HG02885 (cell line): ENCODE measurements at regions not wholly inside any gene's neighbourhood (a gene's known extent, or its start where the extent isn't known, plus 50 kb on each side); places are given as distances from the start of the nearest gene placed in this dataset.
"Not testable (repeated sequence)": the region's sequence is repeated elsewhere in the genome, so short reads cannot be mapped to it uniquely, and the experiment has no call there.

ENCODE experiments used
- ATAC-seq: cut with Tn5 transposase; IDR thresholded peaks from one replicate; pipeline ENCODE4 v1.9.1; 2021; ENCODE audit warnings: mild to moderate bottlenecking; ENCODE audit not compliant: unreplicated experiment, poor library complexity

DNA sequence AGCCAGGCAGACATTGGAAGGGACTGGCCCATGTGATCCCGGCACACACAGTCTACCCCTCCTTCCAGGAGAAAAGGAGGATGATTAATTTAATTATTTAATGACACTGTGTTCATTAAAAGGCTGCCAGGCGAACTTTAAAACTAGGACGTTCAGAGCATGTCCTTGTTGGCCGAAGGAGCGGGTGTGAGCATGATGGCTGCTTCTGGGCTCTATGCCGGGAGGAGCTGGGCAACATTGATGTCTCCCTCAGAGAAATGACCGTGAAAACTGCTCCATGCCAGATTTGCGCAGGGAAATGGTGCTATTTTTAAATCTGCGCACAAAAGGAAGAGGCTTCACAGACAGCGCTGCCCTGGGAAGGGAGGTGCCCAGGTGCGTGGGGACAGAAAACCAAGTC lies 284.9 kb upstream of the IRX4 start:
- no peak for ATAC-seq

DNA sequence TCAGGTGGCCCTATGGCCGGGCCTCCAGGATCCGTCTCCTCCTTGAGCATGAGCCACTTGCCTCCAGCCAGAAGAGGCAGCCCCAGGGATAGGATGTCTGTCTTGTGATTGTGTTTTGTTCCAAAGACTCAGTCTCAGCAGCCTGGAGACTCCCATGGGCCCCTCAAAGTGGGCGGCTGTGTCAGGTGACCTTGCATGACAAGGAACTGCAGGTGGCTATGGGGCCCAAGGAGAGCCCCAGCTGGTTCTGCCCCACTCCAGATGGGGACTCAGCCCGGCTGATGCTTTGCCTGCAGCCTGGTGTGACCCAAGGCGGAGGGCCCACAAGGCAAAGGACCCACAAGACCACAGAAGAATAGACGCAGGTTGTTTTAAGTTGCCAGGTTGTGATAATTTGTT lies 284.3 kb upstream of the IRX4 start:
- ATAC-seq: no peak

DNA sequence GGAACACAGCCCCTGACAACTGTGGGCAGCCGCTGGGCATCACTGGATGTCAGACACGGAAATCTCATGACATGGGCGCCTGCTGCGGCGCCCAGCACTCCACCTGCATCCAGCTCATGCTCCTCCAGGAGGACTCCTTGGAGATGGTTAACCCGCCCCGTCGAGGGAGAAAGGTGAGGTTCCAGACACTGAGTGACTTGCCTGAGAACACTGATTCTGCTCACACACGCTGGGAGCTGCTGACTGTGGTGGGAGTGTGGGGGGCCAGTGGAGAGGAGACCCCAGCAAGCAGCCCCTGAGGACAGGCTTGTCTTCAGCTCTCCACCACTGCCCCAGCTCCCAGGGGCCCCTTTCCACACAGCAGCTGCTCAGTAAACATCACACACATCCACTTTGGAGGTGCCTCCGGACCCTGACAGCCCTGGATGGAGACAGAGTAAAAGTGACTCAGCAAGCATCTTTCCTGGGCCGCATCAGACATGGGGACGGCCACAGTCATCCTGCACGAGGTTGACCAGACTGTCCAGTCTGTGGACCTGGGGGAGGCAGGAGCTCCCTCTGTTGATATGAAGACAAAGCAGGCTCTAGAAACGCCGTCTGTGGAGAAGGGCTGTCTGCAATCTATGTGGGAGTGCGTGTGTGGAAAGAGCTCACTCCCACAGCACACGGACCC lies 283.7 kb upstream of the IRX4 start:
- no peak for ATAC-seq

DNA sequence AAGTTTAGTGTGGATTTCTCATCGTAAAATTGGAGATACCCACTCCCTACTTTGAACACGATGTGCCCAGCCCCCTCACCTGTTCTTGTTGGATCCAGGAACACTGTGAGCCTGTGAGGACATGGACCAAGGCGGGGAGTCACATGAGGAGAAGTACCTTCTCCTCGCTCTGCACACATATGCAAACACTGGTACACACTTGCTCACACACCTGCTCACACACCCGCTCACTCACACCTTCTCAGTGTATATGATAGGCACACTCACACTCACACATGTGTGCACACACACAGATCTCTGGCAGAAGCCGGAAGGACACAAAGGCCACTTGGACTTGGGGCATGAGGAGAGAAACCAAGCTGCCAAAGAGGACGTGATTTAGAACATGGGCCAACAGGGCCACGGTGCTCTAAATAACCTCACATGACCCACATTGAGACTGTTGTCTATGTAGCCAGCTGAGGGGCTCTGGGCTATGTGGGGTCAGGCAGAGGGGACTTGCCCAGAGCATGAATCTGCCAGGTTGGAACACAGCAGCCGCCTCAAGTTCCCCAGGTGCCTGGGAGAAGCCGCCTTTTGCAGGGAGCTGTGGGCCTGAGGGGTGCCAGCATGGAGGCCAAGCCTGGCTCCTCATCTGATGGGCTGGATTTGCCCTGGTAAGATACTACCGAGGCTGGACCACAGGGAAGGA lies 283.0 kb upstream of the IRX4 start:
- no peak for ATAC-seq

DNA sequence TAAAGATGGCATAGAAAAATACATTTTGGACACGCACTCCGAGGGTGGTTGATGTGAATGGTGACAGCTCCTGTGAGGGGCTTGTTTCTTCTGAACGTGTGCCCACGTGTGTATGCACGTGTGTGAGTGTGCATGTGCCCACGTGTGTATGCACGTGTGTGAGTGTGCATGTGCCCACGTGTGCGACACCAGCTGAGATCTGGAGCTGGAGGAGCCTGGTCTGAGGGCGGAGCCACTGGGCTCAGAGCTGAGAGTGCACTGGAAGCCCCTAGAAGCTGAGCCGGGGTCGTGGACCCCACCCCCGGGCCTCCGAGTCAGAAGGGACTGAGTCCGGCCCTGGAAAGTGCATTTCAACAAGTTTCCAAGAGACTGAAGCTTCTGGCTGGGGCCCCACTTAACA lies 282.5 kb upstream of the IRX4 start:
- ATAC-seq: no peak

DNA sequence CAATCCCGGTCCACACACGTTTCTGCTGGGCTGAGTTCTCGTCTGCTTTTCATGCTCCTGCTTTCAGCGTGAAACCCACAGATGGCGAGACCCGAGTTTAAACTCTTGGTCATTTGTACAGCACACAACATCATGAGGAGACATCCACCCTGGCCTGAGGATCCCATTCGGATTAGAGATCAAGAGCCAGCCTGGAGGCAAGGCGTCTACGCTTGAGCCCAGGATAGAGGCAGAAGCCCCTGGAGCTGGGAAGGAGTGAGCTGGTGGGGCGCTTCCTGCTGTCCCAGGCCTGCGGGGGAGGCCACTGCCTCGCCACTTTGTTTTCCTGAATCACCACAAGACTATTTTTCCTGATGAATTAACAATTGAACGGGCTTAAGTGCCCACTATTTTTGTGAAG lies 281.9 kb upstream of the IRX4 start:
- ATAC-seq: no peak

DNA sequence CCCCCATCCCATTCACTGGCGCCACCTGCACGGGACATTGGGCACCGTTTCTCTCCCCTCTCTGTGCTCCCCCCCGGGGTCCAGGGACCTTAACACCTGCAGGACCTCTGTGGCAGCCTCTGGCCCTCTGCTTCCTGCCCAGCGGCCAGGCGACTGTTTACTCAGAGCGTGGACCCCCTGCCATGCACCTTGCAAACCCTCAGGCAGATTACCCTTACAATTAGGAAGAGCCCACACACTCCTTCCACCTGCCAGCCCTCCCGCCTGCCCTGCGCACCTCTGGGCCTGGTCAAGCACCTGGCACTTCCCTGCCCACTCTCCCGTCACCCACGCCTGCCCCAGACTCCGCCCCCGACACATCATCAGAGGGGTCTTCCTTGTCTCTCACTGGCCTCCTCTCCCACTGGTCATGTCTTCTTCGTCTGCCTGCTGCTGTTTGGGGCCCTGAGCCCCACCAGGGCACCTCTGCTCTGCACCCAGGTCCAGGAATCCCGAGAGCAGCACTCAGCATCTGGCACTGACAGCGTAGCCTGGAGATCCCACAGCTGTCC lies 281.3 kb upstream of the IRX4 start:
- ATAC-seq: no peak

DNA sequence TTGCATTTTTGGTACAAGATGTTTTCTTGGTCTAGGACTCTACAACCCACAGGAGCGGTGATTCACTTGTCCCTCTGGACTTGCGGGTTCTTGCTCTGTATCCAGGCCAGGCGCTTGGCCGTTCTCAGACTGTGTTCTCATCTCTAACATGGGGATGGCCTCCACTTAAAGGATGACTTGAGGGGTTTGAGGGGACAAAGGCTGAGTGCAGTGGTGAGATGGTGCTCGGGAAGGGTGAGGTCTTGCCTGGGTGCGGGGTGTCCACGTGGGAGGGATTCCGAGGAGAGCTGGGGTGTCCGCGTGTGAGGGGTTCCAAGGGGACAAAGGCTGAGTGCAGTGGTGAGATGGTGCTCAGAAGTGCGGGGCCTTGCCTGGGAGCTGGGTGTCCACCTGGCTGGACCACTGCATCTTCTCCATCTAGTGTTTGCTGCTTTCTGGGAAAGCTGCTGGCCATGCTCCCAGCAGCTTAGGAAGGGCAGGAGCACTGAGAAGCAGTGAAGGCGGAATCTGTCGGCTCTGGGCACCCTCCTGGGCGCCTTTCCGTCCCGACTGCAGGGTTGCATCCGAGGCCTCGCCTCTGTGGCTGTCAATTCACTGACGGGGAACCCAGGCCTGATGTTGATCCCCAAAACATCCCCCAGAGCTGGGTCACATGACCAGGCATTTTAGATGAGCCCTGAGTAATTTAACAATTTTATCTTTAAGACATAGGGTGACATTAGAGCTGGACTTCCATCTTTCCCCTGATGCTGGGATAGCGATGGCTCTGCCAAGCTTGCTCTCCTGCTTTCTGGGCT lies 280.5 kb upstream of the IRX4 start:
- ATAC-seq: no peak

DNA sequence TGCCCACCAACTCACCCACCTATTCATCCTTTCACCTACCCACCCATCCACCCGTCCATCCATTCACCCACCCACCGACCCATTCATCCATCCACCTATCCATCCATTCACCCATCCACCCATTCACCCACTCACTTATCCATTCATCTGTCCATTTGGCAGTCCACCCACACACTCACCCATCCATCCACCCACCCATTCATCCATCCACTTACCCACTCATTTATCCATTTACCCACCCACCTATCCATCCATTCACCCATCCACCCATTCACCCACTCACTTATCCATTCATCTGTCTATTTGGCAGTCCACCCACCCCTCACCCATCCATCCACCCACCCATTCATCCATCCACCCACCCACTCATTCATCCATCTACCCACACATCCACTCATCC lies 278.1 kb upstream of the IRX4 start:
- ATAC-seq: no peak

DNA sequence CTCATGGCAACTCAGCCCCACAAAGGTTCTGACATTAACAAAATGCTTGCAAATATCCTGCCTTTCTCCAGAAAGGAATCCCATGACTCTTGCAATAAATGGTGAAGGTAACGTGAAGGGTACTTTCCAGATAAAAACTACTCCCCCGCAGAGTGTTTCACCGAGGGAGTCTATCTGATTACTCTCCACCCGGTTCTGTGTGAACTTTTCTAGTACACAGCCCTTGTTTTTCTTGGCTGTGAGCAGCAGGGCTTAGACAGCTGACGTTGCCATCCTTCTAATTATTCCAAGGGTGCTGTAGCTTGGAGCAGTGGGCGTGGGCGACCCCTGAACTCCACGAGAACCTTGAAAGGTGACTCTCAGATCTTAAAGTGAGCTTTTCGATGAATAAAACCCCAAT lies 276.0 kb upstream of the IRX4 start:
- no peak for ATAC-seq

DNA sequence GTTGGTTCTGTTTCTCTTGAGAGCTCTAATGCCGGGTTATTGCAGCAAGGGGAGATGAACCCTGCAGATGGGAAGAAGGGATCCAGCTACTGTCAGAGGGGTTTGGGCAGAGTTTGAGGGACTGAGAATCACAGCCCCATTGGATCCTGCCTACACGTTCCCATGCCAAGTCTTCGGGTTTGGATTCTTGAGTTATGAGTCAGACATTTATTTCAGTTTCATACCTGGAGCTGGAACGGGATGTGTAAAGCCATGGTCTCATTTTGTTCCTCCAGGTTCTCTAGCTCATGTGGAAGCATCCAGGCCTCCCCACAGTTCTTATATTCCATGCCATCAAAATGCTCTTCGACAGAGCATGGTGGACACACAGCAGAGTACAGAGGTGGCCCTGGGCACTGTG lies 275.4 kb upstream of the IRX4 start:
- no peak for ATAC-seq

DNA sequence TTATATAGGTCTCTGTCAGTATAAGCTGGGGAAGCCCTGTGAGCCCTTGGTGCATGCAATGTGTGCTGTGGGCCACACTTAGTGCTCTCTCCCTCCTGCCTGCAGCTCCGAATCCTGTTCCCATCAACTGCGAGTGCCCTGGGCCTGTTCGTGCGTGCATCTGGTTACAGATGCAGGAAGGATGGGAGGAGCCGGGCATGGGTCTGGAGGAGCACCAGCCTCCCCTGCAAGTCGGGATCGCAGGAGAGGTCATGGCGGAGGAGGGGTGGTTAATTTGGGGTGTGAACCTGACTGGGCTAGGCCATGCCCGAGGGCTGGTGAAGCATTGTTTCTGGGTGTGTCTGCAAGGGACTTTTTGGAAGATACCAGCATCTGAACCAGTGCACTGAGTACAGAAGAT lies 274.6 kb upstream of the IRX4 start:
- ATAC-seq: no peak

DNA sequence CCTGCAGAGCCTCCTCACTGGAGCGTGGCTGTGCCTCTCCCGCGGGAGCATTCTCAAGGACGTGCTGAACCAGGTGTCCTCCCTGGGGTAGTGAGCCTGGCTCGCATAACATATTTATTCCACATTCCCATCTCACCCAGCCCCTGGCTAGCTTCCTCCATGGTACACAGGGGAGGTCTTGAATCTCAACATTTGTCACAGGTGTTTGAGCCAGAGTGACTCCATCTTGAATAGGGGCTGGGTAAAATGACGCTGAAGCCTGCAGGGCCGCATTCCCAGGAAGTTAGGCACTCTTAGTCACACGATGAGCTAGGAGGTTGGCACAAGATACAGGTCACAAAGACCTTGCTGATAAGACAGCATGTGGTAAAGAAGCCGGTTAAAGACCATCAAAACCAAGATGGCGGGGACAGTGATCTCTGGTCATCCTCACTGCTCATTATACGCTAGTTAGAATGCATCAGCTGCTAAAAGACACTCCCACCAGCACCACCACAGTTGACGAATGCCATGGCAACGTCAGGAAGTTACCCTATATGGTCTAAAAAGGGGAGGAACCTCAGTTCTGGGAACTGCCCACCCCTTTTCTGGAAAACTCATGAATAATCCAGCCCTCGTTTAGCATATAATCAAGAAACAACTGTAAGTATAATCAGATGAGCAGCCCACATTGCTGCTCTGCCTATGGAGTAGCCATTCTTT lies 273.8 kb upstream of the IRX4 start:
- no peak for ATAC-seq

DNA sequence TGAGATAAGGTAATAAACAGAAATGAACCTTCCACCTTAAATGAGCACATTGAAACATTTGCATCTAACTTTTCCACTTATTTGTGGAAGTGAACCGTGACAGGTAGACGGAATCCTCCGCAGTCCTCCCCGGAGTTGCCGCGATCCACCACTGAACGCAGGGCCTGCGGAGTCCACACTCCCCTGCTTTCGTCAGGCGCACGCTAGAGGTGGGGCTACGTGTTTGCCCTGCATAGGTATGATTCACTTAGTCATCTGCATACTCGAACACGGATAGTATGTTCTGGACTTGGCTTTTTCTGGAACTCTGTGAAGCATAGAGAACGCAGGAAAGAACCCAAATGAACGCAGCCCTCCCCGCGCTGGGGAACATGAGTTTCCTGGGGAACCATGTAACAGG lies 272.8 kb upstream of the IRX4 start:
- ATAC-seq: no peak

DNA sequence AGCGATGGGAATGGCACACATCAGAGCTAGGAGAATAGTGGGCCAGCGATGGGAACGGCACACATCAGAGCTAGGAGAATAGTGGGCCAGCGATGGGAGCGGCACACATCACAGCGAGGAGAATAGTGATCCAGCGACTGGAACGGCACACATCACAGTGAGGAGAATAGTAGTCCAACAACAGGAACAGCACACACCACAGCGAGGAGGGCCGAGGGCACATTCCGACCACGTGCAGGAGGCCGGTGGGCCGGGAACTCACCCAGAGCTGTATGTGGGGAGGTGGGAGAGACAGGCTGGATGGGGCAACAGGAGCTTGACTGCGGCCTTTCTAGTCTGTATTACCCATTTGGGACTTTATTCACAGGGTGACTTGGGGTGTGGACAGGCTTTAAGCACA lies 271.1 kb upstream of the IRX4 start:
- ATAC-seq: no peak

DNA sequence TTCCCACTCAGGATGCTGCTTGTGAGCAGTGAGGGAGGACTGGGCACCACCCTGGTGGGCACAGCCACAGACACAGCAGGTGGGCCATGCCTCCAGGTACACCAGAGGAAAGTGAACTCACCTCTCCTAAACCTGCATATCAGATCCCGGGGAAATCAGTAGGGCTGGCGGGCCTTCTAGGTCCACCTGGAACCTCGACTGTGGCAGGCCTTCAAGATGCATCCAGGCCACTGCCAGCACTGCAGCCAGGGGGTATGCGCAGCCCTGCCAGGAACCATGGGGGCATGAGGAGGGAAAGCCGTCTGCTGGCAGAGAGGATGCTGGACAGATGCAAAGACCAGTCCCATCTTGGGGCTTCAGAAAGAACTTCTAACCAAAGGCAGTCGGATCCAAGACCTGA lies 270.6 kb upstream of the IRX4 start:
- ATAC-seq: no peak

DNA sequence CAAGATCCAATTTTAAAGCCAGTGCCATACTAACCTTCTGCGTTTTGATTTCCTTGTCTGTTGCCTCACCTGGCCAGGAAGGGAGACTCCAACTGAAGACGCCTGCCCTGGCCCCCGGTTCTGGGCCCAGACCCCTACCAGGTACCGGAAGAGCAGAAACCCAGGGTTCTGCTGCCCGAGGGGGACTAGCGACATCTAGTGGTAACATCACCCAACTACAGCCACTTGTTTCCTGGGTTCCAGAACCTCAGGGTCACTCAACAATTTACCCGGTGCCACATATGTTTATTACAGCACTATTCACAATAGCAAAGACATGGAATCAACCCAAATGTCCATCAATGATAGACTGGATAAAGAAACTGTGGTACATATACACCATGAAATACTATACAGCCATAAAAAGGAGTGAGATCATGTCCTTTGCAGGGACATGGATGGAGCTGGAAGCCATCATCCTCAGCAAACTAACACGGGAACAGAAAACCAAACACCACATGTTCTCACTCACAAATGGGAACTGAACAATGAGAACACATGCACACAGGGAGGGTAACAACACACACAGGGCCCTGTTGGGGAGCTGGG lies 268.7 kb upstream of the IRX4 start:
- ATAC-seq: not testable (repeated sequence)

DNA sequence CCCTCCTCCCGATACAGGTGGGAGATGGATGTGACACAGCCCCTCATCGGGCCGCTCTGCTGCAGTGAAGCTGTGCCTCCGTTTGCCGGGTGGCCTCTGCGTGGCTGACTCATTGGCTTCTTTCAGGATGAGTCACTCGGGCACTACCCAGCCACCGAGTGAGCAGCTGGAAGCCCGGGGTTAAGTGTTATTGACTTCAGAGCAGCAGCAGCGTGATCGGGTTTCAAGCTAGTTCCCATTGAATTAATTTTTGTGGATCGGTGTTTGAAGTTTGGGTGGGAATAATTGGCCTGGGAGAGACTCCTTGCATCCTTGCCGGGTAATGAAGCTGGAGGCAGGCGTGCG lies 266.4 kb upstream of the IRX4 start:
- ATAC-seq: no peak

DNA sequence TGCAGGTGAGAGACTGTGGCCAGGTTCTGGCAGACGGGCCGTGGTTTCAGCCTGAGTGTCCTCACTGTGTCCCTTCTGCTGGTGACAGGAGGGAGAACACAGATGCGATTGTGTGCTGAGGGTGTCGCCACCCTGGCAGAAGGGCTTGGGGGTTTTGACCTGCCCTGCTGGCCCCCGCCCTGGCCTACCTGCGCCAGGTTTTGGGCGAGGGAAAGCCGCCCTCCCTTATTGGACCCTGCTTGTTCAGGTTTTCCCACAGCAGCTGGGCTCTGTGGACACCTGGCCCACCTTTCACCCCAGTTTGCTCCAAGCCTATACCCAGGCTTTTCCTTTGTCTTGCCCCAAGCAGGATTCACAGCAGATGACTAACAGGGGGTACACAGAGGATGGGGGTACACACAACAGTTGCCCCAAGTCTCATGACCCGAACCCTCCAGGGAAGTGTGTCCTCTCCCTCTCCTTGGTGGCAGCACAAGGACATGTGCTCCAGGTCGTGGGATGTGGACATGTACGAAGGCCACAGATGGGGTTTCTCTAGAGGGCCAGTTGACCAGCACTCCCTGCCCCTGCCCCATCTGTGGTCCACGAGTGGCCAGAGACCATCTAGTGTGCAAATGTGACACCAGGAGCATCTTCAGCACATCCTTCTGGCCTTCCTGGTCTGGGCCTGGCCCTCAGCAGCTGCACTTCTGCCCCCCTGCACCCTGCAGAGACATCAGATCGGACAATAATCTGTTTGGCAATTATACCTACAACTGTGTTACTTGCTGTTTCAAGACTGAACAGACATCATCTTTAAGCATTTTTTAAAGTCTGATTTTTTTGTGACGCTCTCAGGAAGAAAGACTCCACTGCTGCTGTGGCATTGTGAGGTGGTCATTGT lies 265.8 kb upstream of the IRX4 start:
- no peak for ATAC-seq
